HEK293 (cell line): ENCODE measurements at regions not wholly inside any gene's neighbourhood (a gene's known extent, or its start where the extent isn't known, plus 50 kb on each side); places are given as distances from the start of the nearest gene placed in this dataset.

ENCODE experiments used
- GLI4 ChIP-seq: fragments of 450-650 bp; formaldehyde crosslinking; IDR thresholded peaks from 2 replicates; pipeline ENCODE4 v1.5.1; 2016; ENCODE audit warnings: missing biosample characterization, missing genetic modification characterization
- SALL2 ChIP-seq: fragments of 450-650 bp; formaldehyde crosslinking; IDR thresholded peaks from 2 replicates; pipeline ENCODE4 v1.5.0; 2017; ENCODE audit warnings: missing biosample characterization, mild to moderate bottlenecking, missing genetic modification characterization, borderline replicate concordance
- SETDB1 ChIP-seq: IDR thresholded peaks from one replicate; pipeline ENCODE4 v1.6.1; 2017; ENCODE audit warnings: mild to moderate bottlenecking, low read length, moderate library complexity, mixed read lengths; ENCODE audit not compliant: insufficient read length
- ZNF792 ChIP-seq: fragments of 450-650 bp; formaldehyde crosslinking; IDR thresholded peaks from 2 replicates; pipeline ENCODE4 v1.5.1; 2016; ENCODE audit warnings: missing biosample characterization, missing genetic modification characterization
- ZSCAN18 ChIP-seq: fragments of 450-650 bp; formaldehyde crosslinking; IDR thresholded peaks from 2 replicates; pipeline ENCODE4 v1.5.1; 2016; ENCODE audit warnings: missing biosample characterization, missing genetic modification characterization
- TF ChIP-seq, protein P1 (sequence below): fragments of 450-650 bp; formaldehyde crosslinking; optimal IDR thresholded peaks from 2 replicates; pipeline ENCODE3; 2016; ENCODE audit warnings: missing biosample characterization, mild to moderate bottlenecking, missing genetic modification characterization

DNA sequence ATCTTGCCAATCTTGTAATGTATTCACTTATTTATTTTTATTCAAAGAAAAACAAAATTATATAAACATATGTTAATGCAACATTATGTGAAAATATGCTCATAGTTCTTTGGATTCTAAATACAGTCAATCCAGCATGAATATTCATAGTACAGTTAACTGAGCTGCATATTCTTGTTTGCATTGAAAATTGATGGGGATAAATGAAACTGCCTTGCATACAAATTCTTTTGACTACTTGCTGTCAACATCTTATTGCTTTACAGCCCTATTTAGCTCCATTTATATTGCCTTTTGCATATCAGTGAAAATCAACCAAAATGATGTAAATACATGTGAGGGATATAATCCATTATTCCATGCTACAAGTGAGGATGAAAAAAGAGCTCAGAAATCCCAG is 135.3 kb downstream of the CCER1 start:
- TF ChIP-seq ZSCAN18 (tag by site-specific recombination), result no peak
- TF ChIP-seq SALL2 (tag by site-specific recombination), result no peak
- TF ChIP-seq GLI4, result no peak
- TF ChIP-seq ZNF792, result no peak
- TF ChIP-seq SETDB1, result no peak
- TF ChIP-seq, protein P1, sequence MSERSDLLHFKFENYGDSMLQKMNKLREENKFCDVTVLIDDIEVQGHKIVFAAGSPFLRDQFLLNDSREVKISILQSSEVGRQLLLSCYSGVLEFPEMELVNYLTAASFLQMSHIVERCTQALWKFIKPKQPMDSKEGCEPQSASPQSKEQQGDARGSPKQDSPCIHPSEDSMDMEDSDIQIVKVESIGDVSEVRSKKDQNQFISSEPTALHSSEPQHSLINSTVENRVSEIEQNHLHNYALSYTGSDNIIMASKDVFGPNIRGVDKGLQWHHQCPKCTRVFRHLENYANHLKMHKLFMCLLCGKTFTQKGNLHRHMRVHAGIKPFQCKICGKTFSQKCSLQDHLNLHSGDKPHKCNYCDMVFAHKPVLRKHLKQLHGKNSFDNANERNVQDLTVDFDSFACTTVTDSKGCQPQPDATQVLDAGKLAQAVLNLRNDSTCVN, result no peak
